ENCODE measurements at regions not wholly inside any gene's neighbourhood (a gene's known extent, or its start where the extent isn't known, plus 50 kb on each side); places are given as distances from the start of the nearest gene placed in this dataset.

GRCh38 chr18:46207985-46208384, 103.8 kb downstream of the HAUS1 start:
- TF ChIP-seq CTCF (IDR thresholded peaks at IDR 0.05) (no peak), POLR2A (IDR thresholded peaks at IDR 0.05) (no peak)
